Smooth muscle cell (in vitro differentiated cells): ENCODE measurements at regions not wholly inside any gene's neighbourhood (a gene's known extent, or its start where the extent isn't known, plus 50 kb on each side); places are given as distances from the start of the nearest gene placed in this dataset.

Experiments
- DNase-seq: peaks from one replicate; lab custom pipeline; 2025; ENCODE audit not compliant: unreplicated experiment; lab: John Stamatoyannopoulos, UW
- H2AFZ ChIP-seq: fragments of 200-600 bp; sonication (generic); 2 replicates; pipeline ENCODE4 v1.6.0; 2016; ENCODE audit warnings: antibody characterized with exemption, low read depth, mild to moderate bottlenecking
- H3F3A ChIP-seq: fragments of 200-600 bp; sonication (generic); 2 replicates; pipeline ENCODE4 v1.6.0; 2017; ENCODE audit warnings: antibody characterized with exemption, low read depth
- H3K27ac ChIP-seq: fragments of 200-600 bp; sonication (generic); 2 replicates; pipeline ENCODE4 v1.5.1; 2016; ENCODE audit warnings: low read depth, mild to moderate bottlenecking
- H3K27me3 ChIP-seq: fragments of 200-600 bp; sonication (generic); 2 replicates; pipeline ENCODE4 v1.6.1; 2016; ENCODE audit warnings: low read depth, mild to moderate bottlenecking
- H3K36me3 ChIP-seq: fragments of 200-600 bp; sonication (generic); 2 replicates; pipeline ENCODE4 v1.5.1; 2016; ENCODE audit warnings: low read depth
- H3K4me1 ChIP-seq: fragments of 200-600 bp; sonication (generic); 2 replicates; pipeline ENCODE4 v1.5.1; 2016; ENCODE audit warnings: low read depth
- H3K4me2 ChIP-seq: fragments of 200-600 bp; sonication (generic); 2 replicates; pipeline ENCODE4 v1.6.0; 2016; ENCODE audit warnings: mild to moderate bottlenecking
- H3K4me3 ChIP-seq: fragments of 200-600 bp; sonication (generic); 2 replicates; pipeline ENCODE4 v1.5.1; 2016; ENCODE audit warnings: mild to moderate bottlenecking
- H3K79me2 ChIP-seq: fragments of 200-600 bp; sonication (generic); 2 replicates; pipeline ENCODE4 v1.6.0; 2016; ENCODE audit warnings: low read depth, mild to moderate bottlenecking
- H3K9ac ChIP-seq: fragments of 200-600 bp; sonication (generic); 2 replicates; pipeline ENCODE4 v1.6.0; 2016; ENCODE audit warnings: low read depth
- H3K9me3 ChIP-seq: fragments of 200-600 bp; sonication (generic); replicated peaks from 2 replicates; pipeline ENCODE4 v1.5.1; 2016; ENCODE audit warnings: low read depth
- H4K20me1 ChIP-seq: fragments of 200-600 bp; sonication (generic); 2 replicates; pipeline ENCODE4 v1.6.0; 2016; ENCODE audit warnings: low read depth
- CTCF ChIP-seq: fragments of 200-600 bp; sonication (generic); IDR thresholded peaks from 2 replicates; pipeline ENCODE4 v1.5.1; 2017; ENCODE audit warnings: borderline replicate concordance, mild to moderate bottlenecking, antibody characterized with exemption; ENCODE audit not compliant: insufficient read depth, poor library complexity, severe bottlenecking
- WGBS: methylation state at CpG from one replicate; pipeline ENCODE4 v1.1.7; 2016; ENCODE audit warnings: low lambda C conversion rate; 5-methylcytosine and 5-hydroxymethylcytosine counted together

- Histone ChIP-seq H3K4me3 (no peak overlapping the region), H2AFZ (no peak overlapping the region), H4K20me1 (no peaks in the 10 kb centered on the region), H3K4me1 (no peaks in the 10 kb centered on the region), H3K9ac (no peak overlapping the region), H3K27ac (no peak overlapping the region), H3K79me2 (no peaks in the 10 kb centered on the region), H3K27me3 (no peaks in the 10 kb centered on the region), H3K9me3 (peaks cover 3% of the 10 kb centered on the region), H3F3A (no peaks in the 10 kb centered on the region), H3K36me3 (no peaks in the 10 kb centered on the region), H3K4me2 (no peak overlapping the region)
- no peak for TF ChIP-seq CTCF
- DNase-seq: no peak
- 74% methylated on average over 3 of the region's 3 CpGs for WGBS
Measured at GRCh38 chr5:111635916-111636570, 121.0 kb downstream of the NREP start.

GRCh38 chr5:111635151-111635902 lies 121.7 kb downstream of the NREP start:
- Histone ChIP-seq H3K4me3 (no peak overlapping the region), H3K9ac (no peak overlapping the region), H3K9me3 (peaks cover 3% of the 10 kb centered on the region), H3F3A (no peaks in the 10 kb centered on the region), H3K27me3 (no peaks in the 10 kb centered on the region), H3K36me3 (no peaks in the 10 kb centered on the region), H3K4me2 (no peak overlapping the region), H4K20me1 (no peaks in the 10 kb centered on the region), H3K4me1 (no peaks in the 10 kb centered on the region), H3K27ac (no peak overlapping the region), H3K79me2 (no peaks in the 10 kb centered on the region), H2AFZ (no peak overlapping the region)
- no peak for DNase-seq
- 90% methylated on average over 7 of the region's 7 CpGs for WGBS
- TF ChIP-seq CTCF: no peak

GRCh38 chr5:111631328-111631727 lies 119.0 kb upstream of the STARD4 start:
- TF ChIP-seq CTCF: no peak
- Histone ChIP-seq H3K9ac (no peak overlapping the region), H2AFZ (no peak overlapping the region), H3K27ac (no peak overlapping the region), H3F3A (no peaks in the 10 kb centered on the region), H4K20me1 (no peaks in the 10 kb centered on the region), H3K36me3 (no peaks in the 10 kb centered on the region), H3K79me2 (no peaks in the 10 kb centered on the region), H3K9me3 (no peaks in the 10 kb centered on the region), H3K4me1 (no peaks in the 10 kb centered on the region), H3K27me3 (no peaks in the 10 kb centered on the region), H3K4me3 (no peak overlapping the region), H3K4me2 (no peak overlapping the region)
- 89% methylated on average over 3 of the region's 3 CpGs for WGBS
- no peak for DNase-seq

- Histone ChIP-seq H3K27me3 (no peaks in the 10 kb centered on the region), H3K9me3 (no peaks in the 10 kb centered on the region), H3K9ac (no peak overlapping the region), H3K79me2 (no peaks in the 10 kb centered on the region), H3F3A (no peaks in the 10 kb centered on the region), H2AFZ (no peak overlapping the region), H4K20me1 (no peaks in the 10 kb centered on the region), H3K36me3 (no peaks in the 10 kb centered on the region), H3K27ac (no peak overlapping the region), H3K4me3 (no peak overlapping the region), H3K4me2 (no peak overlapping the region), H3K4me1 (no peaks in the 10 kb centered on the region)
- no peak for TF ChIP-seq CTCF
- DNase-seq: no peak
Measured at GRCh38 chr5:111628901-111629300, 116.6 kb upstream of the STARD4 start.
